ENCODE measurements at regions not wholly inside any gene's neighbourhood (a gene's known extent, or its start where the extent isn't known, plus 50 kb on each side); places are given as distances from the start of the nearest gene placed in this dataset.

DNA sequence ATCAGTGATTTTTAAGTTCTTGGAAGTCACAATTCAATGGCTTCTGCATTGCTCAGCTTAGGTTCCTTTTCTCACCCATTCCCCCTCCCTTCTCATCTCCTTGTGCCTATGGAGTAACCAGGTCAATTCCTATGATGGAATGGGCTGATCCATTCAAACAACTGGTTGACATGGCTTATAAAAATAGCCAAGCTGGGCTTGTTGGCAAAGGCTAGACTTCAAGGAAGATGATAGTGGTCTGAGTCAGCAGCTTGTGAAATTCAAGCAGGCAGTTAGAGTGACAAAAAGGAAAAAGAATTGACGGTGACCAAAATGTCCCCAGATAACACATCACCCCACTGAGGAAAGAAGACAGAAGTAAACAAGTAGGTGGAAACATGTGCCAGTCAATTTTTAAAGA lies 119.9 kb upstream of the PCED1B start:
- TF ChIP-seq, protein P1, sequence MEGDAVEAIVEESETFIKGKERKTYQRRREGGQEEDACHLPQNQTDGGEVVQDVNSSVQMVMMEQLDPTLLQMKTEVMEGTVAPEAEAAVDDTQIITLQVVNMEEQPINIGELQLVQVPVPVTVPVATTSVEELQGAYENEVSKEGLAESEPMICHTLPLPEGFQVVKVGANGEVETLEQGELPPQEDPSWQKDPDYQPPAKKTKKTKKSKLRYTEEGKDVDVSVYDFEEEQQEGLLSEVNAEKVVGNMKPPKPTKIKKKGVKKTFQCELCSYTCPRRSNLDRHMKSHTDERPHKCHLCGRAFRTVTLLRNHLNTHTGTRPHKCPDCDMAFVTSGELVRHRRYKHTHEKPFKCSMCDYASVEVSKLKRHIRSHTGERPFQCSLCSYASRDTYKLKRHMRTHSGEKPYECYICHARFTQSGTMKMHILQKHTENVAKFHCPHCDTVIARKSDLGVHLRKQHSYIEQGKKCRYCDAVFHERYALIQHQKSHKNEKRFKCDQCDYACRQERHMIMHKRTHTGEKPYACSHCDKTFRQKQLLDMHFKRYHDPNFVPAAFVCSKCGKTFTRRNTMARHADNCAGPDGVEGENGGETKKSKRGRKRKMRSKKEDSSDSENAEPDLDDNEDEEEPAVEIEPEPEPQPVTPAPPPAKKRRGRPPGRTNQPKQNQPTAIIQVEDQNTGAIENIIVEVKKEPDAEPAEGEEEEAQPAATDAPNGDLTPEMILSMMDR (IDR thresholded peaks at IDR 0.05): no peak
- no peak for TF ChIP-seq SREBF2 (IDR thresholded peaks at IDR 0.05)
- no peak for TF ChIP-seq MYC (IDR thresholded peaks at IDR 0.05; ENCODE audit: borderline replicate concordance, low read length)
- no peak for TF ChIP-seq RNF2 (IDR thresholded peaks at IDR 0.05; ENCODE audit: borderline replicate concordance, low read depth)
- peak; percentile 65 for TF ChIP-seq FOSL2 (IDR thresholded peaks at IDR 0.05)
- TF ChIP-seq FOSL2 (CRISPR knock-in tag; IDR thresholded peaks at IDR 0.05): peak; percentile 72
- TF ChIP-seq POLR2A (IDR thresholded peaks at IDR 0.05; ENCODE audit: low read length): no peak
- TF ChIP-seq RCOR1 (IDR thresholded peaks at IDR 0.05; ENCODE audit: low read depth, low read length): no peak
- TF ChIP-seq TFCP2L1 (CRISPR knock-in tag; IDR thresholded peaks at IDR 0.05): no peak
- TF ChIP-seq EHMT2 (IDR thresholded peaks at IDR 0.05; ENCODE audit: low read depth): no peak
- TF ChIP-seq, protein P2, sequence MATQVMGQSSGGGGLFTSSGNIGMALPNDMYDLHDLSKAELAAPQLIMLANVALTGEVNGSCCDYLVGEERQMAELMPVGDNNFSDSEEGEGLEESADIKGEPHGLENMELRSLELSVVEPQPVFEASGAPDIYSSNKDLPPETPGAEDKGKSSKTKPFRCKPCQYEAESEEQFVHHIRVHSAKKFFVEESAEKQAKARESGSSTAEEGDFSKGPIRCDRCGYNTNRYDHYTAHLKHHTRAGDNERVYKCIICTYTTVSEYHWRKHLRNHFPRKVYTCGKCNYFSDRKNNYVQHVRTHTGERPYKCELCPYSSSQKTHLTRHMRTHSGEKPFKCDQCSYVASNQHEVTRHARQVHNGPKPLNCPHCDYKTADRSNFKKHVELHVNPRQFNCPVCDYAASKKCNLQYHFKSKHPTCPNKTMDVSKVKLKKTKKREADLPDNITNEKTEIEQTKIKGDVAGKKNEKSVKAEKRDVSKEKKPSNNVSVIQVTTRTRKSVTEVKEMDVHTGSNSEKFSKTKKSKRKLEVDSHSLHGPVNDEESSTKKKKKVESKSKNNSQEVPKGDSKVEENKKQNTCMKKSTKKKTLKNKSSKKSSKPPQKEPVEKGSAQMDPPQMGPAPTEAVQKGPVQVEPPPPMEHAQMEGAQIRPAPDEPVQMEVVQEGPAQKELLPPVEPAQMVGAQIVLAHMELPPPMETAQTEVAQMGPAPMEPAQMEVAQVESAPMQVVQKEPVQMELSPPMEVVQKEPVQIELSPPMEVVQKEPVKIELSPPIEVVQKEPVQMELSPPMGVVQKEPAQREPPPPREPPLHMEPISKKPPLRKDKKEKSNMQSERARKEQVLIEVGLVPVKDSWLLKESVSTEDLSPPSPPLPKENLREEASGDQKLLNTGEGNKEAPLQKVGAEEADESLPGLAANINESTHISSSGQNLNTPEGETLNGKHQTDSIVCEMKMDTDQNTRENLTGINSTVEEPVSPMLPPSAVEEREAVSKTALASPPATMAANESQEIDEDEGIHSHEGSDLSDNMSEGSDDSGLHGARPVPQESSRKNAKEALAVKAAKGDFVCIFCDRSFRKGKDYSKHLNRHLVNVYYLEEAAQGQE (IDR thresholded peaks at IDR 0.05): no peak
- TF ChIP-seq, protein P3, sequence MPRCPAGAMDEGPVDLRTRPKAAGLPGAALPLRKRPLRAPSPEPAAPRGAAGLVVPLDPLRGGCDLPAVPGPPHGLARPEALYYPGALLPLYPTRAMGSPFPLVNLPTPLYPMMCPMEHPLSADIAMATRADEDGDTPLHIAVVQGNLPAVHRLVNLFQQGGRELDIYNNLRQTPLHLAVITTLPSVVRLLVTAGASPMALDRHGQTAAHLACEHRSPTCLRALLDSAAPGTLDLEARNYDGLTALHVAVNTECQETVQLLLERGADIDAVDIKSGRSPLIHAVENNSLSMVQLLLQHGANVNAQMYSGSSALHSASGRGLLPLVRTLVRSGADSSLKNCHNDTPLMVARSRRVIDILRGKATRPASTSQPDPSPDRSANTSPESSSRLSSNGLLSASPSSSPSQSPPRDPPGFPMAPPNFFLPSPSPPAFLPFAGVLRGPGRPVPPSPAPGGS (IDR thresholded peaks at IDR 0.05): no peak
- peak; percentile 77 for TF ChIP-seq JUNB (IDR thresholded peaks at IDR 0.05)
- TF ChIP-seq CBX8 (IDR thresholded peaks at IDR 0.05): no peak
